ENCODE measurements at regions not wholly inside any gene's neighbourhood (a gene's known extent, or its start where the extent isn't known, plus 50 kb on each side); places are given as distances from the start of the nearest gene placed in this dataset.

GRCh38 chr22:44423556-44424358 lies 74.3 kb downstream of the RTL6 start:
- ATAC-seq = no peak

- no peak for ATAC-seq
Observed at GRCh38 chr22:44422746-44423380, 75.2 kb downstream of the RTL6 start.

- no peak for ATAC-seq
Observed at GRCh38 chr22:44419429-44419828, 78.6 kb downstream of the RTL6 start.

GRCh38 chr22:44413211-44413610 lies 84.8 kb downstream of the RTL6 start:
- ATAC-seq = no peak

GRCh38 chr22:44412136-44412731 lies 85.8 kb downstream of the RTL6 start:
- ATAC-seq = no peak

GRCh38 chr22:44411226-44412135 lies 86.6 kb downstream of the RTL6 start:
- ATAC-seq = no peak

GRCh38 chr22:44410451-44410991 lies 87.5 kb downstream of the RTL6 start:
- ATAC-seq = no peak

- no peak for ATAC-seq
Observed at GRCh38 chr22:44409974-44410316, 88.1 kb downstream of the RTL6 start.

GRCh38 chr22:44409211-44409973 lies 88.6 kb downstream of the RTL6 start:
- no peak for ATAC-seq

- ATAC-seq = no peak
Observed at GRCh38 chr22:44408829-44409192, 89.2 kb downstream of the RTL6 start.

GRCh38 chr22:44407987-44408828 lies 89.8 kb downstream of the RTL6 start:
- no peak for ATAC-seq

GRCh38 chr22:44407171-44407986 lies 90.7 kb downstream of the RTL6 start:
- no peak for ATAC-seq

GRCh38 chr22:44406341-44407170 lies 91.5 kb downstream of the RTL6 start:
- no peak for ATAC-seq

- ATAC-seq = no peak
Observed at GRCh38 chr22:44405661-44406060, 92.4 kb downstream of the RTL6 start.

GRCh38 chr22:44404341-44405020 lies 91.7 kb upstream of the SHISAL1 start:
- ATAC-seq = no peak

- ATAC-seq = no peak
Observed at GRCh38 chr22:44403602-44404329, 91.0 kb upstream of the SHISAL1 start.

- ATAC-seq = no peak
Observed at GRCh38 chr22:44403166-44403565, 90.4 kb upstream of the SHISAL1 start.

Data from esophagus mucosa (tissue), 1 donor.